NAMALWA (cell line): ENCODE measurements at regions not wholly inside any gene's neighbourhood (a gene's known extent, or its start where the extent isn't known, plus 50 kb on each side); places are given as distances from the start of the nearest gene placed in this dataset.
A peak's percentile ranks its signal among the peaks of the same experiment; 100 is the strongest.

Experiments used
- DNase-seq: peaks from one replicate; pipeline ENCODE4 v3.0.0-alpha.2; 2015; ENCODE audit warnings: low spot score

GRCh38 chr18:73639788-73640187 is 507.8 kb downstream of the FBXO15 start:
- DNase-seq, result no peak

GRCh38 chr18:73638709-73639108 is 508.9 kb downstream of the FBXO15 start:
- no peak for DNase-seq

- no peak for DNase-seq
Observed at GRCh38 chr18:73636355-73636754, 511.3 kb downstream of the FBXO15 start.

GRCh38 chr18:73626859-73627258 is 520.8 kb downstream of the FBXO15 start:
- DNase-seq, result no peak

- DNase-seq, result no peak
Observed at GRCh38 chr18:73626221-73626620, 521.4 kb downstream of the FBXO15 start.

- no peak for DNase-seq
Observed at GRCh38 chr18:73621091-73621490, 526.5 kb downstream of the FBXO15 start.

- no peak for DNase-seq
Observed at GRCh38 chr18:73617981-73618380, 529.7 kb downstream of the FBXO15 start.

- DNase-seq, result no peak
Observed at GRCh38 chr18:73615506-73615905, 532.1 kb downstream of the FBXO15 start.

- no peak for DNase-seq
Observed at GRCh38 chr18:73614812-73615211, 532.8 kb downstream of the FBXO15 start.

- DNase-seq, result no peak
Observed at GRCh38 chr18:73613706-73614340, 533.8 kb downstream of the FBXO15 start.

- DNase-seq, result peak; percentile 30
Observed at GRCh38 chr18:73597832-73598615, 549.6 kb downstream of the FBXO15 start.

GRCh38 chr18:73594749-73595148 is 552.9 kb downstream of the FBXO15 start:
- DNase-seq, result no peak

GRCh38 chr18:73593207-73593606 is 554.4 kb downstream of the FBXO15 start:
- no peak for DNase-seq

- DNase-seq, result no peak
Observed at GRCh38 chr18:73590950-73591349, 556.7 kb downstream of the FBXO15 start.

GRCh38 chr18:73579698-73580097 is 567.9 kb downstream of the FBXO15 start:
- DNase-seq, result no peak

GRCh38 chr18:73577365-73577764 is 570.3 kb downstream of the FBXO15 start:
- no peak for DNase-seq

- DNase-seq, result no peak
Observed at GRCh38 chr18:73563901-73564472, 583.6 kb downstream of the FBXO15 start.

GRCh38 chr18:73563345-73563744 is 584.3 kb downstream of the FBXO15 start:
- no peak for DNase-seq

GRCh38 chr18:73556904-73557303 is 590.7 kb downstream of the FBXO15 start:
- DNase-seq, result no peak

- no peak for DNase-seq
Observed at GRCh38 chr18:73552171-73552570, 595.5 kb downstream of the FBXO15 start.

- no peak for DNase-seq
Observed at GRCh38 chr18:73551211-73551610, 596.4 kb downstream of the FBXO15 start.

- no peak for DNase-seq
Observed at GRCh38 chr18:73549236-73549635, 598.4 kb downstream of the FBXO15 start.

GRCh38 chr18:73545472-73545871 is 602.2 kb downstream of the FBXO15 start:
- DNase-seq, result no peak
